DMS114 treated with DMSO at 0.1 percent for 48 hours (cell line): ENCODE measurements at regions not wholly inside any gene's neighbourhood (a gene's known extent, or its start where the extent isn't known, plus 50 kb on each side); places are given as distances from the start of the nearest gene placed in this dataset.

ENCODE experiments used
- DNase-seq: peaks from one replicate; lab custom pipeline; 2025; ENCODE audit not compliant: unreplicated experiment; lab: John Stamatoyannopoulos, UW

GRCh38 chr15:95921404-95921803 is 409.1 kb upstream of the NR2F2 start:
- no peak for DNase-seq

GRCh38 chr15:95922431-95922830 is 408.1 kb upstream of the NR2F2 start:
- DNase-seq = no peak

DNA sequence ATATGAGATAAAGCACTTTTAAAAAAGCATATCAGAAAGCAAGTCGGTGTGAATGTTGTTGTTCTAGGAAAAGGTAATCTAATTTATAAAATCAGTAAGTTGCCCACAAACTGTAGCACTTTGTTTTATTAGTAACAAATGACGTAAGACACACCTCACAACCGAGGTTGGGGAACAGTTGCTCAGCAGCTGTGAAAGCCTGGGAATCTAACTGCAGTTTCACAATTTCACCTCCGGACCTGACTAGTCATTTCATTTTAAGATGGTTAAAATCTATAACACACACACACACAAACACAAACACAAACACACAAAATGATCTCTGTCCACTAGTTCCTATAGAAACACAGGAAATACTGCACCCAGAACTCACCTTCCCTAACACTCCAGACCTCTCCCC is 406.7 kb upstream of the NR2F2 start:
- DNase-seq = no peak

DNA sequence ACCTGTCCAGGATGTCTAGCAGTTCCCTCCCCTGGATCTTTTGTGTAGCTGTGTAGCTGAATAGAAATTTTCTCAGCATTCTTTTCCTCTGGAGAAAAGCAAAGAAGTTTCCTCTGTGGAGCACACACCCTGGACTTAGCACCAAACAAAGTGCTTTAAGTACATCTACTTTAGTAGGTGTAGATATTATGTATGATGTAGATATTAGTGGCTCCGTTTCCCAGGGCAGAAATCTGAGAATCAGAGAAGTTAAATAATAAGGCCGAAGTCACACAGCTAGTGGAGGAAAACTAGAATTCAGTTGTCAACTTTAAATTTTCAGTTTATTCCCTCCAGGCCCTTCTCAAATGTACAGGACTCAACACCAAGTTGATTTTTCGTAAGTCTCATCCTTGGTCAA is 401.7 kb upstream of the NR2F2 start:
- DNase-seq = no peak

DNA sequence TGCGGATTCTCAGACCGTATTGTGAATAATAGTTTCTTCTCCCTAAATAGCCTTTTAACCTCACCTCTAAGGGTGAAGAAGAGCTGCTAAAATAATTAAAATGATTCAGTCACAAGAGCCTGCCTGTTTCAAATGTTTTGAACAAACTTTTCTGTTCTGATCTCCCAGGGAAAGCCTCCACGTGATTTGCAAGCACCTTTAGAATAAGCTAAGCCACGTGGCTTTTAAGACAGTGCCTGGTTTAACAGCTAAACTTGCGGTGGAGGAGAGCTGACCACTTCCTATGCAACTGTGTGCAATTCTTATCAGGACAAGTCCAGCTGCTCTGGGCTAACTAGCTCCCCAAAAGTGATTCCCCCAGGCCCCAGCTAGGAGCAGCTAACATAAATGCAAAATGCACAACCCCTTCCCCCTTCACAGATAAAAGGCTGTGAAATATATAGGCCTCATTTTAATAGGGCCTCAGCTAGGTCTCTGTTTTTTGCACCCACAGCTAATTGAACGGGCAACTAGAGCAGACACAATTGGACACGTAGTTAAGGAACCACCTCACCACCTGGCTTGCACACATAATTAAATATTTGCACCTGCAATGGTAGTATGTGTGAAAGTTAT is 401.2 kb upstream of the NR2F2 start:
- no peak for DNase-seq

- no peak for DNase-seq
Measured at GRCh38 chr15:95930659-95931375, 399.7 kb upstream of the NR2F2 start.

DNA sequence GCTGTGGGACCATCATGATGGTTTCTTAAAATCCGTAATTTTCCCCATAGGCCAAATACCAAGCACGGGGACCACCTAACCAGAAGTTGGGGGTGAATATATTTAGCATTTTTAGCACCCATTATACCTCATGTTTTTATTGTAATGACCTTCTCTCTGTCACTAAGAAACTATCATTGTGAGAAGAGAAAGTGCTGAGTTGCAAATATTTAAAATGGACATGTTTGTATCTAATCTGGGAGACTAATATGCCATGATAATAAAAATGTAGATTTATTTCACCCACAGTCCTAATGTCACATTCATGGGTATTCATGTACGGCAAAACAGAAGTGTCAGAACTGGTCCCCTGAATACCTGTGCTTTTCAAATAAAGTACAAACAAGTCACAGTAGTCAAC is 398.9 kb upstream of the NR2F2 start:
- no peak for DNase-seq

DNA sequence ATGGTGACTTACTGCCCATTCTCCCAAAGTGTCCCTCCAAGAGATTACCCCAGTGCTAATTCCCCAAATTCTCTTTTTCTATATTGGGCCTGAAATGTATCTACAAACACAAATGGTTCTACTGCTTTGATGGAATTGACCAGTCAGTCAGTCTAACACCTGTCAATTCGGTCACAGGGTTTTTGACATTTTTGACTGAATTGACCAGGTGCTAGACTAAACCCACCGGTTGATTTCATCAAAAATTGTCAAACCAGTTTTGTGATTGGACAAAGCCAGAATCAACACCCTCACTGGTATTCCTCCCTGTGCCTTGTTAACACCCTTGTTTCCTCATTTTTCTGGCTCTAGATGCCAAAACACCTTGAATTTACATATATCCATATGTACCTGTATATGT is 398.4 kb upstream of the NR2F2 start:
- no peak for DNase-seq

- no peak for DNase-seq
Measured at GRCh38 chr15:95932676-95933075, 397.8 kb upstream of the NR2F2 start.

DNA sequence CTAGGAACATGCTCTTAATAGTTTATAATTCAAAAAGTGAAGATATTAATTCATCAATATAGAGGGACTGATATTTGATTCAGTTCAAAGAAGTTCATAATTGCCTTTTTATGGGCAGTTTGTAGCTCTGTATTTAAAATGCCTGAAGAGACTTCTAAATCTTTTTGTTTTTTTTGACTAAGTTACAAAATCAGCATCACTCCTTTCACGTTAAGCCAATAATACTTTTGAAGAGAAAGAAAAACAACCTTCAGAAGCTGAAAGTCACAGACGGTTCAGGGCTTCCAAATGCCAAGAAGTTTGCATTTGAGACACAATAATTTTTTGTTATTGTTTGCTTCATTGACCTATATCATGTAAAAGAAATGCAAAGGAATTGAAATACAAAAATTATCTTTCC is 394.6 kb upstream of the NR2F2 start:
- no peak for DNase-seq

DNA sequence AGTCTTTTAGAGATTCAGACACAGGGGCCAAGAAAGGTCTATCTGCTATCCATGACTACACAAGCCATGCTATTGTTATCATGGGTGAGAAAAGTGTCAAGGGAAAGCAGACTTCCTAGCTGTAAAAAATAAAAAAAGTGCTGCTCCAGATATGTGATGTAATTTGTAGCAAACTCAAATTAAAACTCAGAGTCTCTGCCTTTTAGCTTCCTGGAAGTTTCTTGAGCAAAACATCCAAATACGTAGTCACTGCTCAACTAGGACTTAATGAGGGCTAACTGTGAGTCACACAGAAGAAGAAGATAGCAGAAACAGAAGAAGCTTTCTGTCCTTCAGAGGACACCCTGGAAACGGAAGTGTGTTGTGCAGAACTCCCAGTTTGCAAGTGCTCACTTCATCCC is 393.4 kb upstream of the NR2F2 start:
- DNase-seq = no peak

- DNase-seq = no peak
Measured at GRCh38 chr15:95940431-95940985, 390.0 kb upstream of the NR2F2 start.

DNA sequence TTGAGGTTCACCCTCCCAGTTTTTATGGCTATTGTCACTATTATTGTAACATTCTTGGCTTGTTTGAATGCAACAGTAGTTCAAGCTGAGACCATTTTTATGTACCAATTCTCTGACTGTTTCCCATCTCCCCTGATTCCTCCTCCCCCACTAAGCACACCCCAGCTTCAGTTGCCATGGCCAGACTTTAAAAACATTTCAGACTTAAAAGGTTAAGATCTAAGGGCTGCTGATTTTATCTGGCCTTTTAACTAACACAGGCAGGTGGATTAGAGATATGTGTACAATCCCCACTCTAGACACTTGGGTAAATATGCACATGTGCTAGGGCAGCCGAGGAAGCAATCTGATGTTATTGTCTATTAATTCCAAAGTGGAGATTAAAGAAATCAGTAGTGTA is 386.3 kb upstream of the NR2F2 start:
- no peak for DNase-seq

DNA sequence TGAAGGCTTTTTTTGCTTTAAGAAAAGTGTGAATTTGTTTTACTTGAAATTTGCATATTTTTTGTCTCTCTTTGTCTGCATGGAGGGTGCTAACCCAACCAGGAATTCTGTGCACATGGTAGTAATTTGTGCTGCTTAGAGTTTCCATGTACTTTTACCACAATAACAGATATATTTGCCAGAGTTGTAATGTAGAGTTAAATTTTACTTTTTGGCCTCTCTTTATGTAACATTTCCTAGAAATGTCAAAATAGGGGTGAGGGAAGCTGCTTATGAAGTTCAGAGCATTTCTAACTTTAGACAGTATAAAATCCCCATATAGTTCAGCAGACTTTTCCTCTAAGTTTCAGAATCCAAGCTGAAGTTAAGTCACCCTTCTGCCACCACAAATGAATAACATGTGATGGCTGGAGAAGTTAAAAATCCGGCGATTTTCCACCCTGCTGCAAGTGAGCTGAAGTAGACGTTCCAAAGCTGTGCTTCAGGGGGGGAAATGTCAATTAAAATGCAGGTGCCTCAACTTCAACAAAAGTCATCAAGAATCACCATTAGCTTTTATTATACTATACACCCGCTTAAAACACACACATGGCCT is 385.7 kb upstream of the NR2F2 start:
- no peak for DNase-seq

DNA sequence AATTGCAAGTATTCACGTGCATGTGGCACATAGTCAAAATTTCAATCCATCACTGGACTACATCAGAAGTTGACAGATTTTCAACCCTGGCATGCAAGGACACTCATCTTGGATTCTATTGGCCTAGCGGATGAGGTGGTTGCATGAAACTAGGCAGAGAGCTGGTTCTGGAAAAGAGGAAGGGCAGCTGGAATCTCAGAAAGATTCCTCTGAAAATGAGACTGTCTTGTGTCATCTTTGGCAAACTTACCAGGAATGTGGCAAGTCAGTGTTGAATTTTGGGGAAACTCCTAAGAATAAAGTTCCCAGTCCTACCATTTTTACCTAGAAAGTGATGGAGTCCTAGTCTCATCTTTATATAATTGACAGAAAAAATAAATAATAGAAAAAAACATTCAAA is 384.3 kb upstream of the NR2F2 start:
- no peak for DNase-seq

DNA sequence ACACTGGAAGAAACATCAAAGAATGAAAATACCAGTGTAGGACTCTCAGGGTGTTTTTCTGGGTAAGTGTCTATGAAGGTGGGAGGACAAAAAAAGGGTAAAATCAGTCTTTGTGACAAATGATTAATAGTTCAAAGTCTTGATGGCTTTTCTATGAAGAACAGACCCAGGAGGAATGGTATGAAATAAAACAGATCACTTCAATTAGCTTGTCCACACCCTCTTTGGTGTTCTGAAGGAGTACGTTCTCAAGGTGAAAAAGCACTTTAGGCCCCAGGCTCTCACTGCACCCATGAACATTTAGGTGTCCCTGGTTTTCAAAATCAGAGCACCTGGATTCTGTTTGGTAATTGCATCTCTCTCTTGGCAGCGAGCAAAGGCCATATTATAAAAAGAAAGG is 383.6 kb upstream of the NR2F2 start:
- DNase-seq = no peak

GRCh38 chr15:95948411-95948810 is 382.1 kb upstream of the NR2F2 start:
- no peak for DNase-seq

GRCh38 chr15:95953032-95953431 is 377.5 kb upstream of the NR2F2 start:
- DNase-seq = no peak

DNA sequence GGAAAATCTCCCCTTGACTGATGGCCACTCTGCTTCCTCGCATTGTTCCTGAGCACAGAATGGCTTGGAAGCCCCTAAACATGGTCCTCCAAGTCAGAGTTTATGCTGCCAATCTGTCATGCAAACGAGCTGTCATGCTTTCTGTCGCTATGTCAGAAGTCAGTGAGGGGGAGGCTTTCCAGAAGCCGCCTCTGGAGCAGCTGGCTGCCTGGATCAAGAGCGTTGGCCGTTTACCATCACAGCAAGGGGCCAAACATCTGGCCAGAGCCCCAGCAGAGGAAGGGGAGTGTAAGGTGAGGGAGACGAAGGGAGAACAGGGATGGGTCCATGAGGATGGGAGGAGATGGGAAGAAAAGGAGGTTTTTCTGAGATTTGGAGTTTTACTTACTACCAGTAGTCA is 372.6 kb upstream of the NR2F2 start:
- DNase-seq = no peak

GRCh38 chr15:95958382-95958781 is 372.1 kb upstream of the NR2F2 start:
- no peak for DNase-seq

DNA sequence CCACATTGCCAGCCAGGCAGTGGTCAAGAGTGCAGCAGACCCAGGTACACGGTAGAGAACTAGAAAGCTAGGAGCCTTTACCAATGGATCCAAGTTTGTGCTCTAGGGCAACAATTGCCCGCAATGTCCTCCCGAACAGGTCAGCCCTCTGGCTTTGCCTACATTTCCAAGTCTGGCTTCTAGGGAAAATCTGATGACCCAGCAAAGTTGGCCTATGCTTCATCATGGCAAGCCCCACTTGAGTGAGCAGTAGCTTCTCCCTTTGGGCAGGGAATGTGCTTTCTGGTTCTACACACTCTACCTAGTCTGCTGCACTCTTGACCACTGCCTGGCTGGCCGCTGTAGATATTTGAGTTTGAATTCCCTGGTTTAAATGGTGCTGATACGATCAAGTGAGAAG is 361.6 kb upstream of the NR2F2 start:
- no peak for DNase-seq

GRCh38 chr15:95970326-95970725 is 360.2 kb upstream of the NR2F2 start:
- no peak for DNase-seq
